Endothelial cell of umbilical vein (primary cell): ENCODE measurements at regions not wholly inside any gene's neighbourhood (a gene's known extent, or its start where the extent isn't known, plus 50 kb on each side); places are given as distances from the start of the nearest gene placed in this dataset.

Source experiments
- BruUV-seq: library from RNA; stranded (reverse); fragments of 400-500 nt; replicated peaks from 2 replicates; lab custom pipeline; 2021; lab: Mats Ljungman, UMichigan
- CTCF ChIA-PET: fragments of 300-600, 350-600 bp; sonication (Branson Sonifier 250); formaldehyde crosslinking; loops from one replicate; lab custom pipeline; 2021; ENCODE audit warnings: antibody characterized with exemption, inconsistent platforms; lab: Charles Lee
- POLR2A ChIA-PET: fragments of 300-600, 350-600 bp; sonication (Branson Sonifier 250); formaldehyde crosslinking; loops from one replicate; lab custom pipeline; 2021; ENCODE audit warnings: antibody characterized with exemption, inconsistent platforms; lab: Charles Lee
- DNase-seq: peaks from one replicate; pipeline ENCODE4 v3.0.0-alpha.2; 2011; ENCODE audit warnings: low read depth, low spot score
- FAIRE-seq: peaks from 2 replicates; lab custom pipeline; 2011; peaks lifted over from hg19 to GRCh38; lab: Jason Lieb, UNC
- H2AFZ ChIP-seq: 2 replicates; pipeline ENCODE4 v1.6.0; 2012; ENCODE audit warnings: low read depth, low read length, control low read depth, inconsistent platforms
- H3K27ac ChIP-seq: 2 replicates; pipeline ENCODE4 v1.5.1; 2011; ENCODE audit warnings: low read depth, mild to moderate bottlenecking, control low read depth, low read length, moderate library complexity; ENCODE audit not compliant: insufficient read depth
- H3K27me3 ChIP-seq, 2 experiments: 2 replicates each; pipeline versions ENCODE4 v1.6.0 to v1.6.1; 2011; ENCODE audit warnings: low read length in 2 of 2, mixed read lengths in 1 of 2; ENCODE audit not compliant: control insufficient read depth in 2 of 2, insufficient read depth in 2 of 2
- H3K36me3 ChIP-seq, 2 experiments: 2 replicates in 1 of 2; 3 replicates in 1 of 2; pipeline ENCODE4 v1.5.1; 2011; ENCODE audit warnings: low read length in 2 of 2, mild to moderate bottlenecking in 1 of 2, moderate library complexity in 1 of 2; ENCODE audit not compliant: control insufficient read depth in 2 of 2, insufficient read depth in 2 of 2; ENCODE audit errors: extremely low read depth in 1 of 2
- H3K4me1 ChIP-seq: 3 replicates; pipeline ENCODE4 v1.5.1; 2011; ENCODE audit warnings: mild to moderate bottlenecking, low read length; ENCODE audit not compliant: control insufficient read depth, insufficient read depth; ENCODE audit errors: extremely low read depth
- H3K4me2 ChIP-seq: 2 replicates; pipeline ENCODE4 v1.6.1; 2011; ENCODE audit warnings: low read length, control low read depth, mixed read lengths; ENCODE audit not compliant: insufficient read depth
- H3K4me3 ChIP-seq, 3 experiments: fragments of 200-600 bp in 1 of 3; sonication (generic), shearing (Covaris generic) in 1 of 3; replicated peaks in 1 of 3; 2 replicates each; pipeline ENCODE4 v1.5.1; 2011 to 2016; ENCODE audit warnings: control low read depth in 3 of 3, low read length in 3 of 3, mild to moderate bottlenecking in 2 of 3, inconsistent platforms in 1 of 3, low read depth in 1 of 3, moderate library complexity in 1 of 3; ENCODE audit not compliant: insufficient read depth in 1 of 3
- H3K79me2 ChIP-seq: 2 replicates; pipeline ENCODE4 v1.6.0; 2012; ENCODE audit warnings: low read length, inconsistent platforms; ENCODE audit not compliant: control insufficient read depth, insufficient read depth
- H3K9ac ChIP-seq: replicated peaks from 2 replicates; pipeline ENCODE3; 2011; ENCODE audit warnings: low read length, control low read depth; ENCODE audit not compliant: insufficient read depth; ENCODE audit errors: extremely low read depth
- H3K9me1 ChIP-seq: replicated peaks from 3 replicates; pipeline ENCODE4 v1.6.0; 2011; ENCODE audit warnings: mild to moderate bottlenecking, low read length; ENCODE audit not compliant: control insufficient read depth, insufficient read depth; ENCODE audit errors: extremely low read depth
- H3K9me3 ChIP-seq: replicated peaks from 2 replicates; pipeline ENCODE4 v1.5.1; 2012; ENCODE audit warnings: low read length, inconsistent platforms; ENCODE audit not compliant: control insufficient read depth, insufficient read depth
- H4K20me1 ChIP-seq: replicated peaks from 2 replicates; pipeline ENCODE3; 2011; ENCODE audit warnings: mild to moderate bottlenecking, low read length; ENCODE audit not compliant: control insufficient read depth, insufficient read depth; ENCODE audit errors: extremely low read depth
- EZH2 ChIP-seq: IDR thresholded peaks from 2 replicates; pipeline ENCODE4 v1.6.1; 2012; ENCODE audit warnings: borderline replicate concordance, low read depth, mild to moderate bottlenecking, moderate library complexity, low read length, inconsistent platforms; ENCODE audit not compliant: severe bottlenecking
- FOS ChIP-seq: IDR thresholded peaks from 2 replicates; pipeline ENCODE4 v1.6.1; 2011; ENCODE audit warnings: mild to moderate bottlenecking, low read length, moderate library complexity, borderline replicate concordance; ENCODE audit not compliant: insufficient read depth
- GATA2 ChIP-seq: IDR thresholded peaks from 2 replicates; pipeline ENCODE4 v1.7.0; 2011; ENCODE audit warnings: low read depth, mild to moderate bottlenecking, moderate library complexity, mixed read lengths, low read length; ENCODE audit not compliant: insufficient read length, insufficient read depth
- JUN ChIP-seq: IDR thresholded peaks from 2 replicates; pipeline ENCODE4 v1.6.1; 2011; ENCODE audit warnings: borderline replicate concordance, low read depth; ENCODE audit not compliant: insufficient read length, insufficient read depth
- MAX ChIP-seq: IDR thresholded peaks from 2 replicates; pipeline ENCODE4 v1.6.1; 2011; ENCODE audit not compliant: insufficient read depth, insufficient read length
- MYC ChIP-seq: IDR thresholded peaks from one replicate; pipeline ENCODE4 v1.6.1; 2011; ENCODE audit warnings: mild to moderate bottlenecking, low read depth, low read length
- POLR2A ChIP-seq: IDR thresholded peaks from 2 replicates; pipeline ENCODE4 v1.6.1; 2012; ENCODE audit warnings: low read depth, mild to moderate bottlenecking, control low read depth, low read length
- POLR2AphosphoS5 ChIP-seq: IDR thresholded peaks from 2 replicates; pipeline ENCODE4 v1.6.1; 2012; ENCODE audit warnings: low read depth, mild to moderate bottlenecking, control low read depth, low read length, moderate library complexity; ENCODE audit not compliant: insufficient read depth
- dilution Hi-C: fragments of 300-500 bp; cut with MboI; formaldehyde crosslinking; loops from one replicate; pipeline ENCODE4 v1.15.0; 2019; ENCODE audit warnings: low sequenced_read_pairs; ENCODE audit not compliant: extremely low pct_ligation_motif_present
- intact Hi-C: fragments of 100-400 bp; cut with micrococcal nuclease; formaldehyde crosslinking; loops from one replicate; pipeline ENCODE4 v1.10.0; 2022
- TF ChIP-seq, protein P1 (sequence below), 2 donors: IDR thresholded peaks; 1 replicate in 1 of 2; 2 replicates in 1 of 2; pipeline ENCODE4 v1.5.1; 2011; ENCODE audit warnings: low read length in 2 of 2, mild to moderate bottlenecking in 2 of 2, moderate library complexity in 2 of 2, control low read depth in 1 of 2, inconsistent platforms in 1 of 2, low read depth in 1 of 2; ENCODE audit not compliant: insufficient read depth in 1 of 2; ENCODE audit errors: extremely low read depth in 1 of 2

DNA sequence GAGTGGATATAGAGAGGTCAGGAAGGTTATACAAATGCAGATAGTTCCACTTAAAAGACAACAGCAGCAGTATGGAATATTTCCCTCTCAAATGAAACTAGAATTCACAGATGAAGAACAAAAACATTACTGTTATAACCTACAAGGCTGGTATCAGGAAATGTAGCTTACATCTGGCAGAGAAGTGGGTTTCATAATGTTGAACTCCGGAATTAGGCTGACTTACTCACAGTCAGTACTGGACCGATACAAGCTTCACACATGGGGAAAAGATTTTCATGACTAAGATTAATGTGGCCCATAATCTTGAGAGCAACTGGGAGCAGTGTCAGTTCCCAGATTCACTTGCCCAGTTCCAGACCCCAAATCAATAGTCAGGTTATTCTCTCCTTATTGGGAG is 353.9 kb downstream of the DUSP6 start:
- TF ChIP-seq POLR2A: no peak
- no peak for TF ChIP-seq EZH2
- TF ChIP-seq JUN: no peak
- TF ChIP-seq GATA2: no peak
- TF ChIP-seq, protein P1, sequence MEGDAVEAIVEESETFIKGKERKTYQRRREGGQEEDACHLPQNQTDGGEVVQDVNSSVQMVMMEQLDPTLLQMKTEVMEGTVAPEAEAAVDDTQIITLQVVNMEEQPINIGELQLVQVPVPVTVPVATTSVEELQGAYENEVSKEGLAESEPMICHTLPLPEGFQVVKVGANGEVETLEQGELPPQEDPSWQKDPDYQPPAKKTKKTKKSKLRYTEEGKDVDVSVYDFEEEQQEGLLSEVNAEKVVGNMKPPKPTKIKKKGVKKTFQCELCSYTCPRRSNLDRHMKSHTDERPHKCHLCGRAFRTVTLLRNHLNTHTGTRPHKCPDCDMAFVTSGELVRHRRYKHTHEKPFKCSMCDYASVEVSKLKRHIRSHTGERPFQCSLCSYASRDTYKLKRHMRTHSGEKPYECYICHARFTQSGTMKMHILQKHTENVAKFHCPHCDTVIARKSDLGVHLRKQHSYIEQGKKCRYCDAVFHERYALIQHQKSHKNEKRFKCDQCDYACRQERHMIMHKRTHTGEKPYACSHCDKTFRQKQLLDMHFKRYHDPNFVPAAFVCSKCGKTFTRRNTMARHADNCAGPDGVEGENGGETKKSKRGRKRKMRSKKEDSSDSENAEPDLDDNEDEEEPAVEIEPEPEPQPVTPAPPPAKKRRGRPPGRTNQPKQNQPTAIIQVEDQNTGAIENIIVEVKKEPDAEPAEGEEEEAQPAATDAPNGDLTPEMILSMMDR (IDR thresholded peaks at IDR 0.05; ENCODE audit: extremely low read depth in 1 of 2, insufficient read depth in 1 of 2, low read depth in 1 of 2, low read length in 2 of 2): no peak
- no peak for TF ChIP-seq MAX
- no peak for TF ChIP-seq POLR2AphosphoS5
- no peak for TF ChIP-seq FOS
- no peak for TF ChIP-seq MYC
- Histone ChIP-seq H3K27ac (no peak overlapping the region), H3K4me3 (no peak overlapping the region), H3K4me1 (peaks cover 9% of the 10 kb centered on the region), H3K9me3 (no peaks in the 10 kb centered on the region), H3K4me2 (no peak overlapping the region), H3K27me3 (no peaks in the 10 kb centered on the region), H3K9me1 (no peaks in the 10 kb centered on the region), H3K36me3 (no peaks in the 10 kb centered on the region), H3K79me2 (no peaks in the 10 kb centered on the region), H4K20me1 (no peaks in the 10 kb centered on the region), H2AFZ (no peak overlapping the region), H3K9ac (no peak overlapping the region)
- CTCF ChIA-PET: no interaction called here
- intact Hi-C loops: loop anchor here (10.0 kb wide), 1 partner anchor 604 kb away; no protein-coding TSS in a partner anchor
- POLR2A ChIA-PET: no interaction called here
- FAIRE-seq: no peak
- BruUV-seq: no TSS peak
- dilution Hi-C loops: no loop called here
- DNase-seq: no peak
